Body of pancreas (tissue), 4 donors: ENCODE measurements at regions not wholly inside any gene's neighbourhood (a gene's known extent, or its start where the extent isn't known, plus 50 kb on each side); places are given as distances from the start of the nearest gene placed in this dataset.
"Not testable (repeated sequence)": the region's sequence is repeated elsewhere in the genome, so short reads cannot be mapped to it uniquely, and the experiment has no call there.

Source experiments
- ATAC-seq: fragments of 150-250 bp; one replicate; pipeline ENCODE4 v1.9.1; 2016
- DNase-seq, 4 donors: peaks; one replicate each; pipeline ENCODE4 v3.0.0-alpha.2; 2019
- H3K27ac ChIP-seq, 4 donors: fragments of 200-600 bp; sonication (generic); 1 replicate in 3 of 4; 2 replicates in 1 of 4; pipeline versions ENCODE4 v1.5.1 to v1.6.1; 2016 to 2019; ENCODE audit warnings: mild to moderate bottlenecking in 1 of 4, mixed read lengths in 1 of 4, moderate library complexity in 1 of 4
- H3K27me3 ChIP-seq, 2 donors: fragments of 200-600 bp; sonication (generic); one replicate each; pipeline ENCODE4 v1.6.0; 2016; ENCODE audit warnings: mild to moderate bottlenecking in 1 of 2
- H3K36me3 ChIP-seq, 2 donors: fragments of 200-600 bp; sonication (generic); replicated peaks in 1 of 2; 2 replicates each; pipeline ENCODE4 v1.5.1; 2016; ENCODE audit warnings: low read depth in 2 of 2; ENCODE audit not compliant: insufficient read depth in 1 of 2
- H3K4me1 ChIP-seq: fragments of 200-600 bp; sonication (generic); one replicate; pipeline ENCODE4 v1.6.0; 2016
- H3K4me3 ChIP-seq, 2 donors: fragments of 200-600 bp; sonication (generic); 1 replicate in 1 of 2; 2 replicates in 1 of 2; pipeline ENCODE4 v1.5.1; 2016 to 2019
- H3K9me3 ChIP-seq, 3 donors: fragments of 200-600 bp; sonication (generic); 1 replicate in 2 of 3; 2 replicates in 1 of 3; pipeline ENCODE4 v1.5.1; 2016
- POLR2A ChIP-seq, 3 donors: fragments of 450-650 bp; IDR thresholded peaks; one replicate each; pipeline ENCODE4 v1.6.1; 2016; ENCODE audit warnings: antibody characterized with exemption in 3 of 3, mild to moderate bottlenecking in 2 of 3
- WGBS, 2 donors: methylation state at CpG; one replicate each; pipeline ENCODE4 v1.1.5; 2017; 5-methylcytosine and 5-hydroxymethylcytosine counted together
- intact Hi-C: fragments of 100-400 bp; cut with DNase I; formaldehyde crosslinking; loops from one replicate; pipeline ENCODE4 v1.15.1; 2023
- TF ChIP-seq, protein P1 (sequence below), 7 experiments: fragments of 450-650 bp in 4 of 7; fragments of 200-600 bp in 3 of 7; sonication (generic) in 3 of 7; IDR thresholded peaks; one replicate each; pipeline ENCODE4 v1.5.1; 2016 to 2019; ENCODE audit warnings: antibody characterized with exemption in 7 of 7

GRCh38 chr16:64687786-64688185, 434.1 kb downstream of the CDH11 start:
- H3K27ac ChIP-seq, result no peak overlapping the region
- no peak for ATAC-seq
- no peak overlapping the region for H3K4me3 ChIP-seq
- intact Hi-C loops, result no loop called here
- no peak for DNase-seq
- no peaks in the 10 kb centered on the region for H3K36me3 ChIP-seq
- H3K4me1 ChIP-seq, result no peaks in the 10 kb centered on the region
- no peak for TF ChIP-seq POLR2A (IDR thresholded peaks at IDR 0.05)
- TF ChIP-seq, protein P1, sequence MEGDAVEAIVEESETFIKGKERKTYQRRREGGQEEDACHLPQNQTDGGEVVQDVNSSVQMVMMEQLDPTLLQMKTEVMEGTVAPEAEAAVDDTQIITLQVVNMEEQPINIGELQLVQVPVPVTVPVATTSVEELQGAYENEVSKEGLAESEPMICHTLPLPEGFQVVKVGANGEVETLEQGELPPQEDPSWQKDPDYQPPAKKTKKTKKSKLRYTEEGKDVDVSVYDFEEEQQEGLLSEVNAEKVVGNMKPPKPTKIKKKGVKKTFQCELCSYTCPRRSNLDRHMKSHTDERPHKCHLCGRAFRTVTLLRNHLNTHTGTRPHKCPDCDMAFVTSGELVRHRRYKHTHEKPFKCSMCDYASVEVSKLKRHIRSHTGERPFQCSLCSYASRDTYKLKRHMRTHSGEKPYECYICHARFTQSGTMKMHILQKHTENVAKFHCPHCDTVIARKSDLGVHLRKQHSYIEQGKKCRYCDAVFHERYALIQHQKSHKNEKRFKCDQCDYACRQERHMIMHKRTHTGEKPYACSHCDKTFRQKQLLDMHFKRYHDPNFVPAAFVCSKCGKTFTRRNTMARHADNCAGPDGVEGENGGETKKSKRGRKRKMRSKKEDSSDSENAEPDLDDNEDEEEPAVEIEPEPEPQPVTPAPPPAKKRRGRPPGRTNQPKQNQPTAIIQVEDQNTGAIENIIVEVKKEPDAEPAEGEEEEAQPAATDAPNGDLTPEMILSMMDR (IDR thresholded peaks at IDR 0.05), result no peak
- WGBS, 2 donors, result 73 to 79% methylated on average over 4 of the region's 4 CpGs
- no peaks in the 10 kb centered on the region for H3K27me3 ChIP-seq
- H3K9me3 ChIP-seq, result no peaks in the 10 kb centered on the region

DNA sequence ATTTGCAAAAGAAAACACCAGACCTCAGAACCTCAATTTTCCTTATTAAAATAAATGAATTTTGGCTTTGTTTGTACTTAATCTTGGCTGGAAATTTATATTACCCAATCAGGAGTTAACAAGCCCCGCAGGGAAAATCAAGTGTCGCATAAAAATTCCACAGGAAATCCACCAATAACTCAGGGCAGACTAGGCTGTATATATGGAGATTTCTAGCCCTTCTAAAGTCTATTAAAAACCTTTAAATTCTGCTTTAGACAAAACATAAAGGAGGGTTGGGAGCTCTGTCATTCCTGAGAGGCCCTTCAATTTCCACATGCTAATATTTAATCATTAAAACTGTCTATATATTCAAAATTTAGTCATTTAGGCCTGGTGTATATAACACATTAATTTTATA, 434.7 kb downstream of the CDH11 start:
- H3K4me1 ChIP-seq, result no peaks in the 10 kb centered on the region
- H3K9me3 ChIP-seq, result no peaks in the 10 kb centered on the region
- TF ChIP-seq POLR2A (IDR thresholded peaks at IDR 0.05), result no peak
- H3K36me3 ChIP-seq, result no peaks in the 10 kb centered on the region
- intact Hi-C loops, result no loop called here
- H3K4me3 ChIP-seq, result no peak overlapping the region
- DNase-seq (no peak), ATAC-seq (no peak)
- WGBS, 2 donors, result 79 to 85% methylated on average over 2 of the region's 2 CpGs
- no peaks in the 10 kb centered on the region for H3K27me3 ChIP-seq
- no peak overlapping the region for H3K27ac ChIP-seq

DNA sequence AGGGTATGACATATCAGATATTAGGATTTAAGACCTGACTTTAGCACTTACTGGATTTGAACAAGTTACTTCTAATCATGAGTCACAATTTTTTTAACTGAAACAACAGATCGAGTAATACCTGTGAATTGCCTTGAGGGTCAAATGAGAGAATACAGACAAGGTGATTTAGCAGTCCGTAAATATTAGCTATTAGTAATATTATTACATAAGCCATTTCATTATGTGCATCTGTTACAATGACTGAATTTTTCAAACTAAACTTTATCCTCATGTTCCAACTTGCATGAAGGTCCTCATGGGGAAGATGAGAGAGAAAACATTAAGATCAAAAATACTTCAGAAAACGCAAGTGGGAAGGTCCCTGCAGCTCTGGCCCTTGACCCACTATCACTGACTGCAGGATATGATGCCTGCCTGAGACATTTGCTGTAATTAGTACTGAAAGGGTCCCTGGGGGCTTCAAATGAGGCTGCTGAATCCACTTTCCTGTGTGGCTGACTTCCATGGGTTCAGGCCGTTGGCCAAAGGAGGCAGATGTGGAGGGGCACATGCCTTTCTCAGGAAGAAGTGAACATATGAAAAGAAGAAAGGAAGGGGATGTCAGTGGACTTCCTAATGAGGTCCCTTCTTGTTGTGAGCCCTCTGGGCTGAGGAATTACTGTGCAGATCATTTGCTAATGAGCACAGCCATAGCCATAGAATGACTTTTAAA, 441.7 kb downstream of the CDH11 start:
- Histone ChIP-seq H3K36me3 (no peaks in the 10 kb centered on the region), H3K27ac (no peak overlapping the region), H3K27me3 (no peaks in the 10 kb centered on the region), H3K4me3 (no peak overlapping the region), H3K9me3 (no peaks in the 10 kb centered on the region), H3K4me1 (no peaks in the 10 kb centered on the region)
- intact Hi-C loops, result no loop called here
- TF ChIP-seq POLR2A (IDR thresholded peaks at IDR 0.05), result no peak
- TF ChIP-seq, protein P1 (IDR thresholded peaks at IDR 0.05), result no peak
- WGBS, 2 donors, result 52 to 62% methylated on average over 4 of the region's 4 CpGs
- no peak for DNase-seq
- ATAC-seq, result no peak

GRCh38 chr16:64669573-64669972, 452.3 kb downstream of the CDH11 start:
- no peak for ATAC-seq
- no peak for TF ChIP-seq POLR2A (IDR thresholded peaks at IDR 0.05)
- TF ChIP-seq, protein P1 (IDR thresholded peaks at IDR 0.05), result no peak
- H3K27ac ChIP-seq, result no peak overlapping the region
- H3K4me1 ChIP-seq, result no peaks in the 10 kb centered on the region
- H3K4me3 ChIP-seq, result no peak overlapping the region
- no peaks in the 10 kb centered on the region for H3K36me3 ChIP-seq
- no peak for DNase-seq
- H3K9me3 ChIP-seq, result no peaks in the 10 kb centered on the region
- intact Hi-C loops, result no loop called here
- H3K27me3 ChIP-seq, result no peaks in the 10 kb centered on the region
- WGBS, 2 donors, result 83 to 92% methylated on average over 8 of the region's 8 CpGs

- DNase-seq, result no peak
- TF ChIP-seq, protein P1 (IDR thresholded peaks at IDR 0.05), result no peak
- TF ChIP-seq POLR2A (IDR thresholded peaks at IDR 0.05), result no peak
- Histone ChIP-seq H3K4me1 (no peaks in the 10 kb centered on the region), H3K27ac (no peak overlapping the region), H3K27me3 (no peaks in the 10 kb centered on the region), H3K9me3 (no peaks in the 10 kb centered on the region), H3K4me3 (no peak overlapping the region), H3K36me3 (no peaks in the 10 kb centered on the region)
- ATAC-seq, result no peak
- intact Hi-C loops, result no loop called here
- 78 to 82% methylated on average over 3 of the region's 3 CpGs for WGBS, 2 donors
These were observed 454.5 kb downstream of the CDH11 start for GRCh38 chr16:64667334-64667877.

GRCh38 chr16:64662312-64662711, 459.6 kb downstream of the CDH11 start:
- ATAC-seq, H3K27me3 ChIP-seq, H3K9me3 ChIP-seq, H3K4me1 ChIP-seq, DNase-seq, H3K4me3 ChIP-seq, H3K27ac ChIP-seq, H3K36me3 ChIP-seq, intact Hi-C loops: not testable (repeated sequence)
